Panc1 (cell line): ENCODE measurements at regions not wholly inside any gene's neighbourhood (a gene's known extent, or its start where the extent isn't known, plus 50 kb on each side); places are given as distances from the start of the nearest gene placed in this dataset.
"Not testable (repeated sequence)": the region's sequence is repeated elsewhere in the genome, so short reads cannot be mapped to it uniquely, and the experiment has no call there.

Source experiments
- ATAC-seq: fragments of 200-7000 bp; cut with Tn5 transposase; 2 replicates; pipeline ENCODE4 v1.9.1; 2020; ENCODE audit warnings: mild to moderate bottlenecking, moderate library complexity
- BruUV-seq: library from RNA; stranded (reverse); fragments of 400-500 nt; replicated peaks from 2 replicates; lab custom pipeline; 2021; lab: Mats Ljungman, UMichigan
- CTCF ChIA-PET: fragments of 300-600 bp; sonication (Branson Sonifier 250); formaldehyde crosslinking; loops from one replicate; lab custom pipeline; 2022; ENCODE audit warnings: antibody characterized with exemption; lab: Charles Lee
- POLR2A ChIA-PET: fragments of 300-600 bp; sonication (Branson Sonifier 250); formaldehyde crosslinking; loops from one replicate; lab custom pipeline; 2022; ENCODE audit warnings: antibody characterized with exemption; lab: Charles Lee
- DNase-seq: peaks from one replicate; pipeline ENCODE4 v3.0.0-alpha.2; 2010; ENCODE audit warnings: low read depth, low spot score
- H3K27ac ChIP-seq: 2 replicates; pipeline ENCODE4 v1.5.1; 2011; ENCODE audit warnings: mild to moderate bottlenecking, low read length, inconsistent platforms
- H3K27me3 ChIP-seq: fragments of 200-500 bp; sonication (Bioruptor generic); 2 replicates; pipeline ENCODE4 v1.6.0; 2014; ENCODE audit warnings: low read length, inconsistent platforms; ENCODE audit not compliant: control insufficient read depth, insufficient read depth
- H3K36me3 ChIP-seq: fragments of 200-500 bp; sonication (Bioruptor generic); 2 replicates; pipeline ENCODE4 v1.5.1; 2014; ENCODE audit warnings: inconsistent platforms, mild to moderate bottlenecking, low read length, moderate library complexity; ENCODE audit not compliant: control insufficient read depth, insufficient read depth
- H3K4me1 ChIP-seq: 2 replicates; pipeline ENCODE4 v1.5.1; 2011; ENCODE audit warnings: inconsistent platforms, mild to moderate bottlenecking, low read length, moderate library complexity; ENCODE audit not compliant: control insufficient read depth, insufficient read depth
- H3K4me3 ChIP-seq, 2 experiments: 2 replicates each; pipeline ENCODE4 v1.5.1; 2011 to 2012; ENCODE audit warnings: low read depth in 2 of 2, low read length in 2 of 2, mild to moderate bottlenecking in 2 of 2, inconsistent platforms in 1 of 2, moderate library complexity in 1 of 2
- H3K9me3 ChIP-seq: fragments of 200-500 bp; sonication (Bioruptor generic); 2 replicates; pipeline ENCODE4 v1.5.1; 2014; ENCODE audit warnings: low read depth, mild to moderate bottlenecking, inconsistent platforms, low read length, moderate library complexity; ENCODE audit not compliant: control insufficient read depth, insufficient read depth
- POLR2AphosphoS5 ChIP-seq: IDR thresholded peaks from 2 replicates; pipeline ENCODE4 v1.6.1; 2012; ENCODE audit warnings: mild to moderate bottlenecking, low read depth, low read length, moderate library complexity
- SIN3A ChIP-seq: IDR thresholded peaks from 2 replicates; pipeline ENCODE4 v1.6.1; 2012; ENCODE audit warnings: low read depth, mild to moderate bottlenecking, low read length, moderate library complexity, borderline replicate concordance; ENCODE audit not compliant: insufficient read depth
- TCF7L2 ChIP-seq: IDR thresholded peaks from 2 replicates; pipeline ENCODE4 v1.6.1; 2011; ENCODE audit warnings: mild to moderate bottlenecking, low read depth, low read length, inconsistent platforms
- in situ Hi-C: cut with HindIII; loops from 2 replicates; pipeline ENCODE4 v1.10.0; 2016; ENCODE audit warnings: low sequenced_read_pairs, low pct_unique_long_range_greater_than_20kb
- intact Hi-C: fragments of 100-400 bp; cut with micrococcal nuclease; formaldehyde crosslinking; loops from one replicate; pipeline ENCODE4 v1.10.0; 2022; ENCODE audit not compliant: unreplicated experiment
- TF ChIP-seq, protein P1 (sequence below), 2 experiments: IDR thresholded peaks; 2 replicates each; pipeline ENCODE4 v1.6.1; 2011 to 2012; ENCODE audit warnings: low read depth in 2 of 2, control low read depth in 1 of 2, low read length in 1 of 2, mild to moderate bottlenecking in 1 of 2, moderate library complexity in 1 of 2; ENCODE audit not compliant: insufficient read depth in 1 of 2
- TF ChIP-seq, protein P2 (sequence below): fragments of 450-650 bp; IDR thresholded peaks from 2 replicates; pipeline ENCODE4 v1.5.1; 2017; ENCODE audit warnings: mild to moderate bottlenecking

DNA sequence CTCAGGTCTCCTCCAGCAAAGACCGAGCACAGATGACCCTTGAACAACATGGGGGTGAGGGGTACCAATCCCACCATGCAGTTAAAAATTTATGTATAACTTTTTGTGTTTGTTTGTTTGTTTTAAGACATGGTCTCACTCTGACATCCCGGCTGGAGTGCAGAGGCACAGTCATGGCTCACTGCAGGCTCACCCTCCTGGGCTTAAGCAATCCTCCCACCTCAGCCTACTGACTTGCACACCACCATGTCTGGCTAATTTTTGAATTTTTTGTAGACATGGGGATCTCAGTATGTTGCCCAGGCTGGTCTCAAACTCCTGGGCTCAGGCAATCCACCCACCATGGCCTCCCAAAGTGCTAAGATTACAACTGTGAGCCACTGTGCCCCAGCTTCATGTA lies 231.0 kb upstream of the PIK3R1 start:
- ATAC-seq = no peak

DNA sequence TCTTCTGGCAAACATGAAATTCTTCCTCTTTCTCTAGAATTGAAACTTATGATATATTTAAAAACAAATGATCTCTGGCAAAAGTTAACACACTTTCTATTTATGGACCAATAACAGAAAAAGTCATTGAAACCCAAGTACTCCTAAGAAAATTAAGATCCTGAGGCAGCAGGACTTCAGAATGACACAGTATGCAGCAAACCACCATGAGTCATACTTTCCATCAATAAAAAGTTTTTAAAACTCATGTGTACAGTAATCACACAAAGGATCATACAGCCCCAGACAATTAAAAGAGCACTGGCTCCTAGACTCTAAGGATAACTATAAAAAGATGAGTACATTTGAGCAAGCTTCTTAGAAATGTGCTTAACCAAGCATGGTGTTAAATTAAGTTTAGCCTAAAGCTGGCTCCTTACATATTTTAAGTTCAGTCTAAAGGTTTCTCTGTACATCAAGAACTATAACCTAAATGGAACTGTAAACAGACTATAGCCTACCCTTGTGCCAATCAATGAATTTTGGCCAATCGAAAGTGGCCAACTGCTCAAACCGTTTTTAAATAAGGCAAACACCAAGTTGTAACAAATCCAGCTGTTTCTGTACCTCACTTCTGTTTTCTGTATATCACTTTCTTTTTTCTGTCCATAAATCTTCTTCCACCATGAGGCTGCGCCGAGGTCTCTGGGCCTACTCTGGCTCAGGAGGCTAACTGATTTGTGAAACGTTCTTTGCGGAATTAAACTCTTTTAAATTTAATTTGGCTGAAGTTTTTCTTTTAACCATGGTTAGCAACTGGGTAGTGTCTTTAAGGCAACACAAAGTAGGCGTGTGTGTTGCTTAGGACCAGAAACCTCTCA lies 232.1 kb upstream of the PIK3R1 start:
- no peaks in the 10 kb centered on the region for H3K27me3 ChIP-seq
- TF ChIP-seq TCF7L2 (no peak), POLR2AphosphoS5 (no peak), SIN3A (no peak)
- TF ChIP-seq, protein P1, sequence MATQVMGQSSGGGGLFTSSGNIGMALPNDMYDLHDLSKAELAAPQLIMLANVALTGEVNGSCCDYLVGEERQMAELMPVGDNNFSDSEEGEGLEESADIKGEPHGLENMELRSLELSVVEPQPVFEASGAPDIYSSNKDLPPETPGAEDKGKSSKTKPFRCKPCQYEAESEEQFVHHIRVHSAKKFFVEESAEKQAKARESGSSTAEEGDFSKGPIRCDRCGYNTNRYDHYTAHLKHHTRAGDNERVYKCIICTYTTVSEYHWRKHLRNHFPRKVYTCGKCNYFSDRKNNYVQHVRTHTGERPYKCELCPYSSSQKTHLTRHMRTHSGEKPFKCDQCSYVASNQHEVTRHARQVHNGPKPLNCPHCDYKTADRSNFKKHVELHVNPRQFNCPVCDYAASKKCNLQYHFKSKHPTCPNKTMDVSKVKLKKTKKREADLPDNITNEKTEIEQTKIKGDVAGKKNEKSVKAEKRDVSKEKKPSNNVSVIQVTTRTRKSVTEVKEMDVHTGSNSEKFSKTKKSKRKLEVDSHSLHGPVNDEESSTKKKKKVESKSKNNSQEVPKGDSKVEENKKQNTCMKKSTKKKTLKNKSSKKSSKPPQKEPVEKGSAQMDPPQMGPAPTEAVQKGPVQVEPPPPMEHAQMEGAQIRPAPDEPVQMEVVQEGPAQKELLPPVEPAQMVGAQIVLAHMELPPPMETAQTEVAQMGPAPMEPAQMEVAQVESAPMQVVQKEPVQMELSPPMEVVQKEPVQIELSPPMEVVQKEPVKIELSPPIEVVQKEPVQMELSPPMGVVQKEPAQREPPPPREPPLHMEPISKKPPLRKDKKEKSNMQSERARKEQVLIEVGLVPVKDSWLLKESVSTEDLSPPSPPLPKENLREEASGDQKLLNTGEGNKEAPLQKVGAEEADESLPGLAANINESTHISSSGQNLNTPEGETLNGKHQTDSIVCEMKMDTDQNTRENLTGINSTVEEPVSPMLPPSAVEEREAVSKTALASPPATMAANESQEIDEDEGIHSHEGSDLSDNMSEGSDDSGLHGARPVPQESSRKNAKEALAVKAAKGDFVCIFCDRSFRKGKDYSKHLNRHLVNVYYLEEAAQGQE (IDR thresholded peaks at IDR 0.05; ENCODE audit: insufficient read depth in 1 of 2, low read depth in 2 of 2, low read length in 1 of 2) = no peak
- TF ChIP-seq, protein P2, sequence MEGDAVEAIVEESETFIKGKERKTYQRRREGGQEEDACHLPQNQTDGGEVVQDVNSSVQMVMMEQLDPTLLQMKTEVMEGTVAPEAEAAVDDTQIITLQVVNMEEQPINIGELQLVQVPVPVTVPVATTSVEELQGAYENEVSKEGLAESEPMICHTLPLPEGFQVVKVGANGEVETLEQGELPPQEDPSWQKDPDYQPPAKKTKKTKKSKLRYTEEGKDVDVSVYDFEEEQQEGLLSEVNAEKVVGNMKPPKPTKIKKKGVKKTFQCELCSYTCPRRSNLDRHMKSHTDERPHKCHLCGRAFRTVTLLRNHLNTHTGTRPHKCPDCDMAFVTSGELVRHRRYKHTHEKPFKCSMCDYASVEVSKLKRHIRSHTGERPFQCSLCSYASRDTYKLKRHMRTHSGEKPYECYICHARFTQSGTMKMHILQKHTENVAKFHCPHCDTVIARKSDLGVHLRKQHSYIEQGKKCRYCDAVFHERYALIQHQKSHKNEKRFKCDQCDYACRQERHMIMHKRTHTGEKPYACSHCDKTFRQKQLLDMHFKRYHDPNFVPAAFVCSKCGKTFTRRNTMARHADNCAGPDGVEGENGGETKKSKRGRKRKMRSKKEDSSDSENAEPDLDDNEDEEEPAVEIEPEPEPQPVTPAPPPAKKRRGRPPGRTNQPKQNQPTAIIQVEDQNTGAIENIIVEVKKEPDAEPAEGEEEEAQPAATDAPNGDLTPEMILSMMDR = no peak
- ChIA-PET CTCF (no interaction called here), POLR2A (no interaction called here)
- H3K4me1 ChIP-seq = no peaks in the 10 kb centered on the region
- BruUV-seq = no TSS peak
- no peak overlapping the region for H3K4me3 ChIP-seq
- no peaks in the 10 kb centered on the region for H3K36me3 ChIP-seq
- peak; percentile 12 for DNase-seq
- intact Hi-C loops = no loop called here
- H3K27ac ChIP-seq = no peak overlapping the region
- no peak for ATAC-seq
- in situ Hi-C loops = no loop called here
- no peaks in the 10 kb centered on the region for H3K9me3 ChIP-seq

More for the DNA sequence above, 231.0 kb upstream of the PIK3R1 start:
- BruUV-seq = no TSS peak
- H3K4me3 ChIP-seq = no peak overlapping the region
- no peak for DNase-seq
- in situ Hi-C loops (no loop called here), intact Hi-C loops (no loop called here)
- no peaks in the 10 kb centered on the region for H3K27me3 ChIP-seq
- CTCF ChIA-PET = no interaction called here
- no peaks in the 10 kb centered on the region for H3K9me3 ChIP-seq
- H3K36me3 ChIP-seq = no peaks in the 10 kb centered on the region
- POLR2A ChIA-PET = no interaction called here
- TF ChIP-seq, protein P1 (IDR thresholded peaks at IDR 0.05; ENCODE audit: insufficient read depth in 1 of 2, low read depth in 2 of 2, low read length in 1 of 2) = no peak
- TF ChIP-seq TCF7L2 (no peak), POLR2AphosphoS5 (no peak), SIN3A (no peak)
- TF ChIP-seq, protein P2 = no peak
- H3K27ac ChIP-seq = no peak overlapping the region
- H3K4me1 ChIP-seq = no peaks in the 10 kb centered on the region

DNA sequence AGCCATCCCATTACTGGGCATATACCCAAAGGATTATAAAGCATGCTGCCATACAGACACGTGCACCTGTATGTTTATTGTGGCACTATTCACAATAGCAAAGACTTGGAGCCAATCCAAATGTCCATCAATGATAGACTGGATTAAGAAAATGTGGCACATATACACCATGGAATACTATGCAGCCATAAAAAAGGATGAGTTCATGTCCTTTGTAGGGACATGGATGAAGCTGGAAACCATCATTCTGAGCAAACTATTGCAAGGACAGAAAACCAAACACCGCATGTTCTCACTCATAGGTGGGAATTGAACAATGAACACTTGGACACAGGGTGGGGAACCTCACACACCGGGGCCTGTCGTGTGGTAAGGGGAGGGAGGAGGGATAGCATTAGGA lies 233.4 kb upstream of the PIK3R1 start:
- H3K4me3 ChIP-seq, H3K9me3 ChIP-seq, POLR2A ChIA-PET, H3K36me3 ChIP-seq, intact Hi-C loops, DNase-seq, BruUV-seq, H3K27me3 ChIP-seq, in situ Hi-C loops, H3K4me1 ChIP-seq, ATAC-seq, H3K27ac ChIP-seq, CTCF ChIA-PET: not testable (repeated sequence)
